Spleen (tissue), 7 donors: ENCODE measurements at regions not wholly inside any gene's neighbourhood (a gene's known extent, or its start where the extent isn't known, plus 50 kb on each side); places are given as distances from the start of the nearest gene placed in this dataset.

Source experiments
- POLR2A ChIP-seq, 3 donors: fragments of 450-650 bp; IDR thresholded peaks; one replicate each; pipeline ENCODE4 v1.5.1; 2017; ENCODE audit warnings: antibody characterized with exemption in 3 of 3, mild to moderate bottlenecking in 1 of 3
- POLR2AphosphoS5 ChIP-seq, 3 donors: sonication (generic); formaldehyde crosslinking; IDR thresholded peaks; one replicate each; pipeline ENCODE4 v1.5.1; 2017; ENCODE audit warnings: antibody characterized with exemption in 3 of 3
- TF ChIP-seq, protein P1 (sequence below), 11 experiments: fragments of 200-600 bp in 7 of 11; fragments of 450-650 bp in 4 of 11; sonication (generic) in 4 of 11; IDR thresholded peaks in 8 of 11; conservative IDR thresholded peaks in 3 of 11; 1 replicate in 7 of 11; 2 replicates in 4 of 11; pipeline versions ENCODE4 v1.4.0 to v1.8.0; 2016 to 2021; ENCODE audit warnings: antibody characterized with exemption in 11 of 11, inconsistent platforms in 4 of 11, mild to moderate bottlenecking in 1 of 11
- donor health status: DM: no; HTN: no; CAD: no; lungs with moderate emphysema.
- donor health status: DM: no; HTN: no; CAD: no.
- donor health status: DM: no; HTN: no; CAD: no.

GRCh38 chrX:68995780-68996551 is 167.1 kb downstream of the EFNB1 start:
- TF ChIP-seq, protein P1, sequence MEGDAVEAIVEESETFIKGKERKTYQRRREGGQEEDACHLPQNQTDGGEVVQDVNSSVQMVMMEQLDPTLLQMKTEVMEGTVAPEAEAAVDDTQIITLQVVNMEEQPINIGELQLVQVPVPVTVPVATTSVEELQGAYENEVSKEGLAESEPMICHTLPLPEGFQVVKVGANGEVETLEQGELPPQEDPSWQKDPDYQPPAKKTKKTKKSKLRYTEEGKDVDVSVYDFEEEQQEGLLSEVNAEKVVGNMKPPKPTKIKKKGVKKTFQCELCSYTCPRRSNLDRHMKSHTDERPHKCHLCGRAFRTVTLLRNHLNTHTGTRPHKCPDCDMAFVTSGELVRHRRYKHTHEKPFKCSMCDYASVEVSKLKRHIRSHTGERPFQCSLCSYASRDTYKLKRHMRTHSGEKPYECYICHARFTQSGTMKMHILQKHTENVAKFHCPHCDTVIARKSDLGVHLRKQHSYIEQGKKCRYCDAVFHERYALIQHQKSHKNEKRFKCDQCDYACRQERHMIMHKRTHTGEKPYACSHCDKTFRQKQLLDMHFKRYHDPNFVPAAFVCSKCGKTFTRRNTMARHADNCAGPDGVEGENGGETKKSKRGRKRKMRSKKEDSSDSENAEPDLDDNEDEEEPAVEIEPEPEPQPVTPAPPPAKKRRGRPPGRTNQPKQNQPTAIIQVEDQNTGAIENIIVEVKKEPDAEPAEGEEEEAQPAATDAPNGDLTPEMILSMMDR (IDR thresholded peaks at IDR 0.05 in 8 of 11, conservative IDR thresholded peaks at IDR 0.05 in 3 of 11): no peak
- no peak for TF ChIP-seq POLR2A (IDR thresholded peaks at IDR 0.05)
- peak in 2 of 3 donors; percentile 22 to 47 for TF ChIP-seq POLR2AphosphoS5 (IDR thresholded peaks at IDR 0.05)
